ENCODE measurements at regions not wholly inside any gene's neighbourhood (a gene's known extent, or its start where the extent isn't known, plus 50 kb on each side); places are given as distances from the start of the nearest gene placed in this dataset.

DNA sequence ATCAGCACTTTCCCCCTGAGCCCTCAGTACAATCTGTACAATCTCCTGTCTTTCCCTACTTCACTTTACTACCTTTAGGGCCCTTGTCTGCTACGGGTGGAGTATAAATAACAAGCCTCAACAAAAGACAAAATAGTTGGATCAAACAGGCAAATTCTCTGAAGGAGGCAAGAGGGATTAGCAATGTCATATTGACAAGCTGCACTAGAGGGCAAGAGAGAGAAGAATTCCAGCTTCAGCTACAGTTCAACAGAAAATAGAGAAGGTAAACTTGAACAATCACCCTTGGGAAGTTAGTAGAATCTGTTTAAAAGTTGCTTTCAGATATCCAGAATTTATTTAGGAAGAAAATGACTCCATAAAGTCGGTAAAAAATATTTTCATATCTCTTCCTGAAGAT lies 68.4 kb upstream of the IZUMO3 start:
- no peaks in the 10 kb centered on the region for H3K9me3 Mint-ChIP-seq (ENCODE audit: low read depth)
- H3K36me3 Mint-ChIP-seq (ENCODE audit: insufficient read depth) = no peaks in the 10 kb centered on the region
- H3K4me1 Mint-ChIP-seq (ENCODE audit: low read depth) = peaks cover 2% of the 10 kb centered on the region
- no peak overlapping the region for H3K27ac Mint-ChIP-seq
- H3K27me3 Mint-ChIP-seq = no peaks in the 10 kb centered on the region
- no peak for DNase-seq (ENCODE audit: low spot score, unreplicated experiment)
- TF ChIP-seq, protein P1, sequence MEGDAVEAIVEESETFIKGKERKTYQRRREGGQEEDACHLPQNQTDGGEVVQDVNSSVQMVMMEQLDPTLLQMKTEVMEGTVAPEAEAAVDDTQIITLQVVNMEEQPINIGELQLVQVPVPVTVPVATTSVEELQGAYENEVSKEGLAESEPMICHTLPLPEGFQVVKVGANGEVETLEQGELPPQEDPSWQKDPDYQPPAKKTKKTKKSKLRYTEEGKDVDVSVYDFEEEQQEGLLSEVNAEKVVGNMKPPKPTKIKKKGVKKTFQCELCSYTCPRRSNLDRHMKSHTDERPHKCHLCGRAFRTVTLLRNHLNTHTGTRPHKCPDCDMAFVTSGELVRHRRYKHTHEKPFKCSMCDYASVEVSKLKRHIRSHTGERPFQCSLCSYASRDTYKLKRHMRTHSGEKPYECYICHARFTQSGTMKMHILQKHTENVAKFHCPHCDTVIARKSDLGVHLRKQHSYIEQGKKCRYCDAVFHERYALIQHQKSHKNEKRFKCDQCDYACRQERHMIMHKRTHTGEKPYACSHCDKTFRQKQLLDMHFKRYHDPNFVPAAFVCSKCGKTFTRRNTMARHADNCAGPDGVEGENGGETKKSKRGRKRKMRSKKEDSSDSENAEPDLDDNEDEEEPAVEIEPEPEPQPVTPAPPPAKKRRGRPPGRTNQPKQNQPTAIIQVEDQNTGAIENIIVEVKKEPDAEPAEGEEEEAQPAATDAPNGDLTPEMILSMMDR (IDR thresholded peaks at IDR 0.05; ENCODE audit: unreplicated experiment) = peak; percentile 51
- no peak overlapping the region for H3K4me3 Mint-ChIP-seq (ENCODE audit: low read depth)

DNA sequence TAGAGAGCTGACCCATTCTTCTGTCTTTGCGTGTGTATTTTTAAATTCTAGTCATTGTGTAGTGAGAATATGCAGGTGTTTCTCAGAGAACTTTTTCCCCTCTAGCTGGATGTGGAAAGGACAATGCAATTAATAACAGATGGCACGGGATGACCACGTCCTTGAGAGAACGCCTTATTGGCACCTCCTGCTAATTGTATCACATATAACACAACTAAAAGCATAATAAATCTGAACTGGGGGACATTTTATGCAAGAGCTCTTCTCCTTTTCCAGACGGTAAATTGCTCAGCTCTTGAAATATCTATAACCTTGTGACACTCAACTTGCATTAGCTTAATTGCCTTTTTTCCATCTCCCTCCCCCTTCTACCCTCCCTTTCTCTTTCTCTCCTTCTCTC lies 62.9 kb upstream of the IZUMO3 start:
- TF ChIP-seq, protein P1 (IDR thresholded peaks at IDR 0.05; ENCODE audit: unreplicated experiment) = no peak
- no peaks in the 10 kb centered on the region for H3K36me3 Mint-ChIP-seq (ENCODE audit: insufficient read depth)
- H3K9me3 Mint-ChIP-seq (ENCODE audit: low read depth) = no peaks in the 10 kb centered on the region
- no peak overlapping the region for H3K4me3 Mint-ChIP-seq (ENCODE audit: low read depth)
- H3K4me1 Mint-ChIP-seq (ENCODE audit: low read depth) = peaks cover 2% of the 10 kb centered on the region
- H3K27ac Mint-ChIP-seq = no peak overlapping the region
- no peak for DNase-seq (ENCODE audit: low spot score, unreplicated experiment)
- H3K27me3 Mint-ChIP-seq = no peaks in the 10 kb centered on the region

DNA sequence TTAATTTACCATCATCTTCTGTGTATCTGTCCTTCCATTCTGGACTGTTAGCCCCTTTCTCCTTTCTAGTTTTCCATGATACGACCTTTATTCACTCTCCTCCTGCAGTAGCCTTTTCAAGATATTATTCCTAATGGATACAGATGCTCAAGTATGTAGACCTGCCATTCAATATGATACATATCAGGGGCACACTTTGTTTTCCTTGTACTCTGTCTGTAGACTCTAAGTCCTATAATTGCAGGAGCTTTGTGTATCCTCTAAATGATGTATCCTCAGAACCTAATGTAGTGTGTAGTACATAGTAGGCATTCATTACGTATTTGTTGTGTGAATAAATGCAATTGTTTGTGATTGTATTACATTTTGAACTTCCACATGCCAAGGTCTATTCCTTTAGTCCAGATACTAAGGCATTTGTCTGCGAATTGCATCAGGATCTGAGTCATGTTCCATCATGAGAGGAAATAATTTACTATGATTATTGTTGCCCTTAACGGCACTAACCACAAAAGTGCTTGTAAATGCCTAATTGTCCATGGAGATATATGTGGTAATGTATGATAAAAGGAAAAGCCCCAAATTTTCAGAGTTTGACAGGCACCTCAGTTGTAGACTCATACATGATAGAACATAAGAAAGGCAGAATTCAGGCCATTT lies 57.1 kb upstream of the IZUMO3 start:
- peaks cover 2% of the 10 kb centered on the region for H3K4me1 Mint-ChIP-seq (ENCODE audit: low read depth)
- H3K9me3 Mint-ChIP-seq (ENCODE audit: low read depth) = no peaks in the 10 kb centered on the region
- no peaks in the 10 kb centered on the region for H3K27me3 Mint-ChIP-seq
- TF ChIP-seq, protein P1 (IDR thresholded peaks at IDR 0.05; ENCODE audit: unreplicated experiment) = no peak
- no peak overlapping the region for H3K4me3 Mint-ChIP-seq (ENCODE audit: low read depth)
- no peak for DNase-seq (ENCODE audit: low spot score, unreplicated experiment)
- H3K36me3 Mint-ChIP-seq (ENCODE audit: insufficient read depth) = no peaks in the 10 kb centered on the region
- H3K27ac Mint-ChIP-seq = no peak overlapping the region
